Tibial nerve (tissue), 4 donors: ENCODE measurements at regions not wholly inside any gene's neighbourhood (a gene's known extent, or its start where the extent isn't known, plus 50 kb on each side); places are given as distances from the start of the nearest gene placed in this dataset.

ENCODE experiments used
- DNase-seq, 2 donors: peaks; one replicate each; pipeline ENCODE4 v3.0.0-alpha.2; 2019; ENCODE audit warnings: low spot score in 2 of 2
- H3K27ac ChIP-seq, 4 donors: fragments of 200-600 bp; sonication (generic) in 3 of 4; one replicate each; pipeline ENCODE4 v1.5.1; 2017 to 2019; ENCODE audit warnings: mild to moderate bottlenecking in 1 of 4
- H3K27me3 ChIP-seq, 2 donors: fragments of 200-600 bp; sonication (generic) in 1 of 2; one replicate each; pipeline versions ENCODE4 v1.5.1 to v1.6.0; 2017 to 2019
- H3K36me3 ChIP-seq, 3 donors: fragments of 200-600 bp; sonication (generic); one replicate each; pipeline ENCODE4 v1.5.1; 2018 to 2019
- H3K4me1 ChIP-seq, 4 donors: fragments of 200-600 bp; sonication (generic) in 3 of 4; one replicate each; pipeline ENCODE4 v1.5.1; 2017 to 2019
- H3K4me3 ChIP-seq, 4 donors: fragments of 200-600 bp; sonication (generic) in 3 of 4; one replicate each; pipeline ENCODE4 v1.5.1; 2017 to 2019; ENCODE audit warnings: mild to moderate bottlenecking in 1 of 4, moderate library complexity in 1 of 4
- H3K9me3 ChIP-seq, 4 donors: fragments of 200-600 bp; sonication (generic) in 3 of 4; one replicate each; pipeline ENCODE4 v1.5.1; 2017 to 2019
- EP300 ChIP-seq, 2 donors: sonication (generic); formaldehyde crosslinking; IDR thresholded peaks; one replicate each; pipeline ENCODE4 v1.6.1; 2017; ENCODE audit warnings: antibody characterized with exemption in 2 of 2, mild to moderate bottlenecking in 1 of 2
- POLR2A ChIP-seq, 2 donors: fragments of 450-650 bp; IDR thresholded peaks; one replicate each; pipeline ENCODE4 v1.6.1; 2017; ENCODE audit warnings: antibody characterized with exemption in 2 of 2, mild to moderate bottlenecking in 2 of 2, moderate library complexity in 2 of 2
- WGBS, 2 donors: methylation state at CpG; one replicate each; pipeline ENCODE4 v1.1.5; 2018; 5-methylcytosine and 5-hydroxymethylcytosine counted together
- TF ChIP-seq, protein P1 (sequence below), 5 experiments: fragments of 200-600 bp in 3 of 5; fragments of 450-650 bp in 2 of 5; sonication (generic) in 3 of 5; IDR thresholded peaks; one replicate each; pipeline ENCODE4 v1.5.1; 2016 to 2019; ENCODE audit warnings: antibody characterized with exemption in 5 of 5, mild to moderate bottlenecking in 3 of 5, moderate library complexity in 2 of 5

GRCh38 chr10:53325066-53325465 is 552.5 kb upstream of the MBL2 start:
- Histone ChIP-seq H3K4me3 (no peak overlapping the region), H3K36me3 (no peaks in the 10 kb centered on the region), H3K27ac (no peak overlapping the region), H3K9me3 (no peaks in the 10 kb centered on the region), H3K27me3 (no peaks in the 10 kb centered on the region), H3K4me1 (no peaks in the 10 kb centered on the region)
- no peak for DNase-seq
- no peak for TF ChIP-seq EP300 (IDR thresholded peaks at IDR 0.05)
- TF ChIP-seq, protein P1, sequence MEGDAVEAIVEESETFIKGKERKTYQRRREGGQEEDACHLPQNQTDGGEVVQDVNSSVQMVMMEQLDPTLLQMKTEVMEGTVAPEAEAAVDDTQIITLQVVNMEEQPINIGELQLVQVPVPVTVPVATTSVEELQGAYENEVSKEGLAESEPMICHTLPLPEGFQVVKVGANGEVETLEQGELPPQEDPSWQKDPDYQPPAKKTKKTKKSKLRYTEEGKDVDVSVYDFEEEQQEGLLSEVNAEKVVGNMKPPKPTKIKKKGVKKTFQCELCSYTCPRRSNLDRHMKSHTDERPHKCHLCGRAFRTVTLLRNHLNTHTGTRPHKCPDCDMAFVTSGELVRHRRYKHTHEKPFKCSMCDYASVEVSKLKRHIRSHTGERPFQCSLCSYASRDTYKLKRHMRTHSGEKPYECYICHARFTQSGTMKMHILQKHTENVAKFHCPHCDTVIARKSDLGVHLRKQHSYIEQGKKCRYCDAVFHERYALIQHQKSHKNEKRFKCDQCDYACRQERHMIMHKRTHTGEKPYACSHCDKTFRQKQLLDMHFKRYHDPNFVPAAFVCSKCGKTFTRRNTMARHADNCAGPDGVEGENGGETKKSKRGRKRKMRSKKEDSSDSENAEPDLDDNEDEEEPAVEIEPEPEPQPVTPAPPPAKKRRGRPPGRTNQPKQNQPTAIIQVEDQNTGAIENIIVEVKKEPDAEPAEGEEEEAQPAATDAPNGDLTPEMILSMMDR (IDR thresholded peaks at IDR 0.05) = no peak
- TF ChIP-seq POLR2A (IDR thresholded peaks at IDR 0.05) = no peak
- 81 to 92% methylated on average over 5 of the region's 5 CpGs for WGBS, 2 donors

GRCh38 chr10:53315709-53316108 is 543.1 kb upstream of the MBL2 start:
- no peaks in the 10 kb centered on the region for H3K36me3 ChIP-seq

GRCh38 chr10:53314876-53315275 is 542.3 kb upstream of the MBL2 start:
- H3K27me3 ChIP-seq = no peaks in the 10 kb centered on the region
- H3K27ac ChIP-seq = no peak overlapping the region
- peaks cover 0 to 4% (median 0%) of the 10 kb centered on the region in 4 donors for H3K4me1 ChIP-seq
- TF ChIP-seq POLR2A (IDR thresholded peaks at IDR 0.05) = no peak
- TF ChIP-seq EP300 (IDR thresholded peaks at IDR 0.05) = no peak
- TF ChIP-seq, protein P1 (IDR thresholded peaks at IDR 0.05) = no peak
- WGBS, 2 donors = 18 to 29% methylated on average over 1 of the region's 1 CpG
- no peak for DNase-seq
- no peak overlapping the region for H3K4me3 ChIP-seq
- H3K9me3 ChIP-seq = peaks cover 0 to 4% (median 0%) of the 10 kb centered on the region in 4 donors
- no peaks in the 10 kb centered on the region for H3K36me3 ChIP-seq

More at GRCh38 chr10:53315709-53316108, 543.1 kb upstream of the MBL2 start:
- no peak overlapping the region for H3K27ac ChIP-seq
- no peaks in the 10 kb centered on the region for H3K27me3 ChIP-seq
- peaks cover 0 to 4% (median 0%) of the 10 kb centered on the region in 4 donors for H3K4me1 ChIP-seq
- H3K9me3 ChIP-seq = peaks cover 0 to 4% (median 0%) of the 10 kb centered on the region in 4 donors
- TF ChIP-seq EP300 (IDR thresholded peaks at IDR 0.05) = no peak
- TF ChIP-seq, protein P1 (IDR thresholded peaks at IDR 0.05) = no peak
- no peak for TF ChIP-seq POLR2A (IDR thresholded peaks at IDR 0.05)
- no peak overlapping the region for H3K4me3 ChIP-seq
- no peak for DNase-seq

- H3K4me1 ChIP-seq = no peaks in the 10 kb centered on the region
- H3K9me3 ChIP-seq = peaks cover 0 to 3% (median 0%) of the 10 kb centered on the region in 4 donors
- 78 to 86% methylated on average over 3 of the region's 3 CpGs for WGBS, 2 donors
- DNase-seq = no peak
- no peak for TF ChIP-seq POLR2A (IDR thresholded peaks at IDR 0.05)
- TF ChIP-seq, protein P1 (IDR thresholded peaks at IDR 0.05) = no peak
- no peak for TF ChIP-seq EP300 (IDR thresholded peaks at IDR 0.05)
- no peak overlapping the region for H3K27ac ChIP-seq
- H3K36me3 ChIP-seq = no peaks in the 10 kb centered on the region
- no peaks in the 10 kb centered on the region for H3K27me3 ChIP-seq
- H3K4me3 ChIP-seq = no peak overlapping the region
Measured at GRCh38 chr10:53298443-53298842, 525.9 kb upstream of the MBL2 start.

DNA sequence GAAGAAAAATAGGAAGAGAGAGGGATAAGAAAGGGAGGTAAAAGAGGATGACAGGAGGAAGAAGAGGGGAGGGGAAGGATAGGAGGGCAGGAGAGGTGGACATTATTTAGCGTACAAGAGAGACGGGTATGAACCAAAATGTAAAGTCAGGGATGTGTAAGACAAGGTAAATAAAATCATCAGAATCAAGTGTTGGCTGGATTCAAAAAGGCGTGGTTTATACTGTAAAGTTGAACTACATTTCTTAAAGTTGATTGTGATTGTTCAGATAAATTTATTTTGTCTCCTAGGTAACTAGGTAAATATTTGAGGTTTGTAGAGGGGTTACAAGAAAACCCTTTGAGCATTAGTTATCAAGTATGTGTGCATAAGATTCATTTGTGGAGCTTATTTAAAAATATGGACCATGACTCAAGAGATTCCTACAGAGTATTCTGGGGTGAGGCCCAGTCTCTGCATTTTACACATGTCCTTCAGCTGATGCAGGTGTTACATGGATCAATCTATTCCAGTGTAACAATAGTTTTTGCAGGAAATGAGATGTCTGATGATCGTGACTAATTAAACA is 512.1 kb upstream of the MBL2 start:
- Histone ChIP-seq H3K36me3 (no peaks in the 10 kb centered on the region), H3K27ac (no peak overlapping the region), H3K4me3 (no peak overlapping the region), H3K9me3 (no peaks in the 10 kb centered on the region), H3K27me3 (no peaks in the 10 kb centered on the region), H3K4me1 (no peaks in the 10 kb centered on the region)
- 87 to 94% methylated on average over 4 of the region's 4 CpGs for WGBS, 2 donors
- DNase-seq = no peak
- TF ChIP-seq, protein P1 (IDR thresholded peaks at IDR 0.05) = no peak
- TF ChIP-seq EP300 (IDR thresholded peaks at IDR 0.05) (no peak), POLR2A (IDR thresholded peaks at IDR 0.05) (no peak)
